ENCODE measurements at regions not wholly inside any gene's neighbourhood (a gene's known extent, or its start where the extent isn't known, plus 50 kb on each side); places are given as distances from the start of the nearest gene placed in this dataset.

DNA sequence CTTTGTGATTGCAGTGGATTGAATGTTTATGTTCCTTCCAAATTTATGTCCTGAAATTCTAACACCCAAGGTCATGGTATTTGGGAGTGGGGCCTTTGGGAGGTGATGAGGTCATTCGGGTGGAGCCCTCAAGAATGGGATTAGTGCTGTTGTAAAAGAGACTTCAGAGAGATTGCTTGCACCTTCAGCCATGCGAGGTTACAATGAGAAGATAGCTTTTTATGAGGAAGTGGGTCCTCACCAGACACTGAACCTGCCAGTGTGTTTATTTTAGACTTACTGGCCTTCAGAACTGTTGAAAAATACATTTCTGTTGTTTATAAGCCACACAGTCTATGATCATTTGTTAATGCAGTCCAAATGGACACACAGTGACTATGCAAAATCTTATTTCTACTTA lies 161.0 kb upstream of the GPRIN3 start:
- TF ChIP-seq POLR2A (IDR thresholded peaks at IDR 0.05; ENCODE audit: low read length) (no peak), GATA1 (IDR thresholded peaks at IDR 0.05; ENCODE audit: low read depth, low read length) (no peak)

Data from erythroblast (primary cell).